Endodermal cell (in vitro differentiated cells): ENCODE measurements at regions not wholly inside any gene's neighbourhood (a gene's known extent, or its start where the extent isn't known, plus 50 kb on each side); places are given as distances from the start of the nearest gene placed in this dataset.

Experiments used
- DNase-seq: peaks from one replicate; pipeline ENCODE4 v3.0.0-alpha.2; 2017
- H3K27ac ChIP-seq: 2 replicates; pipeline ENCODE4 v1.5.1; 2013; ENCODE audit warnings: mild to moderate bottlenecking, low read depth, low read length, moderate library complexity
- H3K27me3 ChIP-seq: 2 replicates; pipeline ENCODE4 v1.6.1; 2013; ENCODE audit warnings: mild to moderate bottlenecking, low read length, moderate library complexity; ENCODE audit not compliant: insufficient read depth, control insufficient read depth, poor library complexity, severe bottlenecking
- H3K36me3 ChIP-seq: 2 replicates; pipeline ENCODE4 v1.7.0; 2013; ENCODE audit warnings: mild to moderate bottlenecking, low read length, moderate library complexity; ENCODE audit not compliant: control insufficient read depth, insufficient read depth
- H3K4me1 ChIP-seq: one replicate; pipeline ENCODE4 v1.7.0; 2013; ENCODE audit warnings: low read length; ENCODE audit not compliant: control insufficient read depth, insufficient read depth
- H3K4me3 ChIP-seq: 2 replicates; pipeline ENCODE4 v1.5.1; 2013; ENCODE audit warnings: mild to moderate bottlenecking, low read length, moderate library complexity
- H3K9ac ChIP-seq: 2 replicates; pipeline ENCODE4 v1.6.1; 2013; ENCODE audit warnings: mild to moderate bottlenecking, low read length, moderate library complexity; ENCODE audit not compliant: poor library complexity, severe bottlenecking; ENCODE audit errors: extremely low read depth
- H3K9me3 ChIP-seq: 2 replicates; pipeline ENCODE4 v1.6.1; 2013; ENCODE audit warnings: mild to moderate bottlenecking, low read length, moderate library complexity; ENCODE audit not compliant: control insufficient read depth
- H3K27ac Mint-ChIP-seq: 2 replicates; pipeline ENCODE4 v1.8.0; 2020; ENCODE audit warnings: mixed read lengths
- H3K27me3 Mint-ChIP-seq: 2 replicates; pipeline ENCODE4 v1.8.0; 2021; ENCODE audit warnings: mild to moderate bottlenecking, mixed read lengths; ENCODE audit not compliant: insufficient read depth
- H3K36me3 Mint-ChIP-seq: 2 replicates; pipeline ENCODE4 v1.8.0; 2020; ENCODE audit warnings: low read depth, mixed read lengths
- H3K4me1 Mint-ChIP-seq: 2 replicates; pipeline ENCODE4 v1.8.0; 2020; ENCODE audit warnings: mixed read lengths
- H3K4me3 Mint-ChIP-seq: 2 replicates; pipeline ENCODE4 v1.8.0; 2020; ENCODE audit warnings: mild to moderate bottlenecking, moderate library complexity, mixed read lengths
- H3K9me3 Mint-ChIP-seq: 2 replicates; pipeline ENCODE4 v1.8.0; 2020; ENCODE audit warnings: mild to moderate bottlenecking, mixed read lengths
- CTCF ChIP-seq: fragments of 200-600 bp; sonication (generic); conservative IDR thresholded peaks from 2 replicates; pipeline ENCODE4 v1.5.0; 2021; ENCODE audit warnings: antibody characterized with exemption, mild to moderate bottlenecking
- WGBS, 2 experiments: methylation state at CpG; one replicate each; pipeline versions ENCODE4 v1.1.5 to v1.1.7; 2013; ENCODE audit warnings: missing lambda C conversion rate in 2 of 2, mixed read lengths in 1 of 2; ENCODE audit not compliant: insufficient coverage in 1 of 2, insufficient read length in 1 of 2; 5-methylcytosine and 5-hydroxymethylcytosine counted together

DNA sequence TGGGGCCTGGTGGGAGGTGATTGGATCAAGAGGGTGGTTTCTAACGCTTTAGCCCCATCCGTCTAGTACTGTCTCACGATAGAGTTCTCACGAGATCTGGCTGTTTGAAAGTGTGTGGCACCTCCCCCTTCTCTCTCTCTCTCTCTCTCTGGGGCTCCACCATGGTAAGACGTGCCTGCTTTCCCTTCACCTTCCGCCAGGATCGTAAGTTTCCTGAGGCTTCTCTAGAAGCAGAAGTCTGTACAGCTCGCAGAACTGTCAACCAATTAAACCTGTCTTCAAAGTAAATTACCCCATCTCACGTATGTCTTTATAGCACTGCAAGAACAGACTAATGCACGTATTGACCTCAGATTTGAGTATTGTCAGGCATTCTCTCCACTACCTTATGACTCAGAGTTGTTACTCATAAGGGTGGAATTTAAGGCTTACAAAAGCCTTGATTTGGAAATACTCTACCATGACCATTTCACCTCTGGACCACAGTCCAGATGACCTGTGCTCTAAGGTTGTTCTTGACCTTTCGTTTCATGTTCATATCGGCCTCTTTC lies 99.5 kb upstream of the AGAP1 start:
- H3K27ac Mint-ChIP-seq, result no peak overlapping the region
- H3K27me3 ChIP-seq, result no peaks in the 10 kb centered on the region
- H3K9ac ChIP-seq, result no peak overlapping the region
- TF ChIP-seq CTCF, result no peak
- H3K27ac ChIP-seq, result no peak overlapping the region
- H3K36me3 Mint-ChIP-seq, result no peaks in the 10 kb centered on the region
- H3K4me3 Mint-ChIP-seq, result no peak overlapping the region
- peaks cover under 1% of the 10 kb centered on the region for H3K4me1 Mint-ChIP-seq
- no peaks in the 10 kb centered on the region for H3K9me3 Mint-ChIP-seq
- H3K27me3 Mint-ChIP-seq, result peaks cover 7% of the 10 kb centered on the region
- no peaks in the 10 kb centered on the region for H3K36me3 ChIP-seq
- no peak overlapping the region for H3K4me3 ChIP-seq
- H3K9me3 ChIP-seq, result no peaks in the 10 kb centered on the region
- H3K4me1 ChIP-seq, result no peaks in the 10 kb centered on the region
- no peak for DNase-seq
- whole genome bisulfite sequencing, 2 experiments, result 91 to 93% methylated on average over 6 to 12 of the region's 12 CpGs

- no peak overlapping the region for H3K9ac ChIP-seq
- H3K4me3 ChIP-seq, result no peak overlapping the region
- DNase-seq, result no peak
- no peaks in the 10 kb centered on the region for H3K4me1 ChIP-seq
- H3K27me3 ChIP-seq, result no peaks in the 10 kb centered on the region
- Mint-ChIP-seq H3K27me3 (peaks cover 4% of the 10 kb centered on the region), H3K4me1 (peaks cover 3% of the 10 kb centered on the region), H3K36me3 (peaks cover 3% of the 10 kb centered on the region), H3K4me3 (no peak overlapping the region), H3K27ac (no peak overlapping the region), H3K9me3 (peaks cover 15% of the 10 kb centered on the region)
- no peak for TF ChIP-seq CTCF
- no peaks in the 10 kb centered on the region for H3K36me3 ChIP-seq
- no peaks in the 10 kb centered on the region for H3K9me3 ChIP-seq
- H3K27ac ChIP-seq, result no peak overlapping the region
- WGBS, 2 experiments, result 93 to 94% methylated on average over 3 to 6 of the region's 8 CpGs
These were observed 97.6 kb upstream of the AGAP1 start for GRCh38 chr2:235396071-235396846.

- Histone ChIP-seq H3K4me3 (no peak overlapping the region), H3K4me1 (no peaks in the 10 kb centered on the region), H3K9me3 (no peaks in the 10 kb centered on the region), H3K36me3 (no peaks in the 10 kb centered on the region), H3K27ac (no peak overlapping the region), H3K27me3 (no peaks in the 10 kb centered on the region), H3K9ac (no peak overlapping the region)
- Mint-ChIP-seq H3K4me3 (no peak overlapping the region), H3K27me3 (no peaks in the 10 kb centered on the region), H3K4me1 (peaks cover 3% of the 10 kb centered on the region), H3K9me3 (peaks cover 15% of the 10 kb centered on the region), H3K36me3 (peaks cover 3% of the 10 kb centered on the region), H3K27ac (no peak overlapping the region)
- DNase-seq, result no peak
- TF ChIP-seq CTCF, result no peak
- 87 to 88% methylated on average over 2 of the region's 2 CpGs for WGBS, 2 experiments
These were observed 95.5 kb upstream of the AGAP1 start for GRCh38 chr2:235398321-235398720.
